SK-N-SH treated with all-trans-retinoic acid at 6 μM for 48 hours (cell line): ENCODE measurements at regions not wholly inside any gene's neighbourhood (a gene's known extent, or its start where the extent isn't known, plus 50 kb on each side); places are given as distances from the start of the nearest gene placed in this dataset.

ENCODE experiments used
- ARNTL ChIP-seq: fragments of 450-650 bp; formaldehyde crosslinking; IDR thresholded peaks from 2 replicates; pipeline ENCODE4 v1.5.0; 2020; ENCODE audit warnings: low read depth, mild to moderate bottlenecking, moderate library complexity, borderline replicate concordance
- RARB ChIP-seq: fragments of 250-450 bp; sonication (Bioruptor Pico); IDR thresholded peaks from 2 replicates; pipeline ENCODE4 v1.8.0; 2021; ENCODE audit warnings: mild to moderate bottlenecking, moderate library complexity
- SNAI2 ChIP-seq: fragments of 250-450 bp; sonication (Bioruptor Pico); IDR thresholded peaks from 2 replicates; pipeline ENCODE4 v1.5.0; 2020; ENCODE audit warnings: mild to moderate bottlenecking, moderate library complexity
- ZNF70 ChIP-seq: fragments of 450-650 bp; formaldehyde crosslinking; IDR thresholded peaks from 2 replicates; pipeline ENCODE4 v1.5.0; 2020; ENCODE audit warnings: mild to moderate bottlenecking, moderate library complexity
- TF ChIP-seq, protein P1 (sequence below): fragments of 250-450 bp; sonication (Bioruptor Pico); IDR thresholded peaks from 2 replicates; pipeline ENCODE4 v1.5.1; 2020; ENCODE audit warnings: low read depth, mild to moderate bottlenecking, moderate library complexity

GRCh38 chr18:45456090-45457021 is 158.9 kb upstream of the SLC14A2 start:
- TF ChIP-seq ARNTL = no peak
- no peak for TF ChIP-seq RARB (CRISPR knock-in tag)
- TF ChIP-seq ZNF70 (CRISPR knock-in tag) = no peak
- TF ChIP-seq SNAI2 (CRISPR knock-in tag) = no peak
- TF ChIP-seq, protein P1, sequence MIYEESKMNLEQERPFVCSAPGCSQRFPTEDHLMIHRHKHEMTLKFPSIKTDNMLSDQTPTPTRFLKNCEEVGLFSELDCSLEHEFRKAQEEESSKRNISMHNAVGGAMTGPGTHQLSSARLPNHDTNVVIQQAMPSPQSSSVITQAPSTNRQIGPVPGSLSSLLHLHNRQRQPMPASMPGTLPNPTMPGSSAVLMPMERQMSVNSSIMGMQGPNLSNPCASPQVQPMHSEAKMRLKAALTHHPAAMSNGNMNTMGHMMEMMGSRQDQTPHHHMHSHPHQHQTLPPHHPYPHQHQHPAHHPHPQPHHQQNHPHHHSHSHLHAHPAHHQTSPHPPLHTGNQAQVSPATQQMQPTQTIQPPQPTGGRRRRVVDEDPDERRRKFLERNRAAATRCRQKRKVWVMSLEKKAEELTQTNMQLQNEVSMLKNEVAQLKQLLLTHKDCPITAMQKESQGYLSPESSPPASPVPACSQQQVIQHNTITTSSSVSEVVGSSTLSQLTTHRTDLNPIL = no peak
